Upper lobe of right lung (tissue), 1 donor: ENCODE measurements at regions not wholly inside any gene's neighbourhood (a gene's known extent, or its start where the extent isn't known, plus 50 kb on each side); places are given as distances from the start of the nearest gene placed in this dataset.

ENCODE experiments used
- ATAC-seq: fragments of 200-7000 bp; cut with Tn5 transposase; one replicate; pipeline ENCODE4 v1.9.1; 2020; ENCODE audit warnings: mild to moderate bottlenecking, moderate library complexity
- DNase-seq: peaks from one replicate; pipeline ENCODE4 v3.0.0-alpha.2; 2020
- H3K27ac ChIP-seq: fragments of 200-600 bp; one replicate; pipeline ENCODE4 v1.8.0; 2022
- H3K27me3 ChIP-seq: fragments of 200-600 bp; one replicate; pipeline ENCODE4 v1.8.0; 2022; ENCODE audit warnings: mild to moderate bottlenecking
- H3K36me3 ChIP-seq: fragments of 200-600 bp; one replicate; pipeline ENCODE4 v1.8.0; 2022
- H3K4me1 ChIP-seq: fragments of 200-600 bp; one replicate; pipeline ENCODE4 v1.8.0; 2022
- H3K4me3 ChIP-seq: fragments of 200-600 bp; one replicate; pipeline ENCODE4 v1.8.0; 2022; ENCODE audit warnings: mild to moderate bottlenecking
- H3K9me3 ChIP-seq: fragments of 200-600 bp; one replicate; pipeline ENCODE4 v1.8.0; 2022
- intact Hi-C: fragments of 100-400 bp; cut with DNase I; formaldehyde crosslinking; loops from one replicate; pipeline ENCODE4 v1.11.0; 2022
- TF ChIP-seq, protein P1 (sequence below): fragments of 200-600 bp; IDR thresholded peaks from one replicate; pipeline ENCODE4 v1.8.0; 2022; ENCODE audit warnings: antibody characterized with exemption
- donor health status: DM: no; HTN: yes; CAD: no; lungs with severe emphysema.

DNA sequence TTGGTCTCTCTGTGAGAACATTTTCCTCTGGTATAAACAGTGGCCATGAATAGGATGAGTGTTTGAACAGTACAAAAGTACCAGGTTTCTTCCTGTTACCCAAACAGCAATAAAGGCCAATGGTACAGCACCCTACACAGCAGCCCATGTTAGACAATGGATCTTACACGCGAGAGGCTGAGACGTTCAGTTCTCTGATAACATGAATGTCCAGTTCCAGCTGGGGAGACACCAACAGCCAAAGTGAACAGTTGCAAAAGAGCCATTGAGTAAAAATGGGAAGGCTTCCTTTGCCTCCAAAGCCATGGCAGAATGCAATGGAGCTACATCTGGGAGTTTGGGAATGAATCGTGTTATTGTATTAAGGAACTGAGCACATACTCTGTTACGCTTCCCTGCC is 246.8 kb upstream of the SGK1 start:
- intact Hi-C loops: no loop called here
- no peaks in the 10 kb centered on the region for H3K36me3 ChIP-seq
- no peak overlapping the region for H3K27ac ChIP-seq
- no peaks in the 10 kb centered on the region for H3K27me3 ChIP-seq
- peak; percentile 53 for ATAC-seq
- DNase-seq: no peak
- TF ChIP-seq, protein P1, sequence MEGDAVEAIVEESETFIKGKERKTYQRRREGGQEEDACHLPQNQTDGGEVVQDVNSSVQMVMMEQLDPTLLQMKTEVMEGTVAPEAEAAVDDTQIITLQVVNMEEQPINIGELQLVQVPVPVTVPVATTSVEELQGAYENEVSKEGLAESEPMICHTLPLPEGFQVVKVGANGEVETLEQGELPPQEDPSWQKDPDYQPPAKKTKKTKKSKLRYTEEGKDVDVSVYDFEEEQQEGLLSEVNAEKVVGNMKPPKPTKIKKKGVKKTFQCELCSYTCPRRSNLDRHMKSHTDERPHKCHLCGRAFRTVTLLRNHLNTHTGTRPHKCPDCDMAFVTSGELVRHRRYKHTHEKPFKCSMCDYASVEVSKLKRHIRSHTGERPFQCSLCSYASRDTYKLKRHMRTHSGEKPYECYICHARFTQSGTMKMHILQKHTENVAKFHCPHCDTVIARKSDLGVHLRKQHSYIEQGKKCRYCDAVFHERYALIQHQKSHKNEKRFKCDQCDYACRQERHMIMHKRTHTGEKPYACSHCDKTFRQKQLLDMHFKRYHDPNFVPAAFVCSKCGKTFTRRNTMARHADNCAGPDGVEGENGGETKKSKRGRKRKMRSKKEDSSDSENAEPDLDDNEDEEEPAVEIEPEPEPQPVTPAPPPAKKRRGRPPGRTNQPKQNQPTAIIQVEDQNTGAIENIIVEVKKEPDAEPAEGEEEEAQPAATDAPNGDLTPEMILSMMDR: no peak
- no peak overlapping the region for H3K4me3 ChIP-seq
- no peaks in the 10 kb centered on the region for H3K4me1 ChIP-seq
- no peaks in the 10 kb centered on the region for H3K9me3 ChIP-seq

- no peaks in the 10 kb centered on the region for H3K9me3 ChIP-seq
- H3K4me1 ChIP-seq: no peaks in the 10 kb centered on the region
- no peaks in the 10 kb centered on the region for H3K36me3 ChIP-seq
- intact Hi-C loops: no loop called here
- no peaks in the 10 kb centered on the region for H3K27me3 ChIP-seq
- ATAC-seq (no peak), DNase-seq (no peak)
- TF ChIP-seq, protein P1: no peak
- no peak overlapping the region for H3K4me3 ChIP-seq
- H3K27ac ChIP-seq: no peak overlapping the region
Measured at GRCh38 chr6:134560019-134560418, 242.1 kb upstream of the SGK1 start.

DNA sequence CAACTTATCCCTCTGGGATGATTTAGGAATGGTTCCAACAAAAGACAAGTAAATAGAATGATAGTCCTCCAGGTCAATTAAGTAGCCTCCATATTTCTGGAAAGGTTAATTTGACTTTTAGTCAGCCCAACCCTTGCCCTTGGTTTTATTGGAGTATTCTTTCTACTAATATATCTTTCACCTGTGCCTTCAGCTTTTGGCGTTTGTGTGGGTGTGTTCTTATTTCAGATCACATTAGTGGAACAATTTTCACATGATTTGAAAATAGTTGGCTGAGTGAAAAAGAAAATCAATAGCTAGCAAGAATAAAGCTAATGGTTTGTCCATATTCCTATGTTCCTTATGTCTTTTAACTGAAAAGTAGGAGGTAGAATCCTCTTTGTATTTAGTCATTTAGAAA is 239.6 kb upstream of the SGK1 start:
- no peaks in the 10 kb centered on the region for H3K4me1 ChIP-seq
- DNase-seq (no peak), ATAC-seq (no peak)
- H3K9me3 ChIP-seq: no peaks in the 10 kb centered on the region
- H3K27me3 ChIP-seq: no peaks in the 10 kb centered on the region
- intact Hi-C loops: no loop called here
- H3K27ac ChIP-seq: no peak overlapping the region
- TF ChIP-seq, protein P1: no peak
- no peaks in the 10 kb centered on the region for H3K36me3 ChIP-seq
- no peak overlapping the region for H3K4me3 ChIP-seq

- no peaks in the 10 kb centered on the region for H3K9me3 ChIP-seq
- TF ChIP-seq, protein P1: no peak
- no peaks in the 10 kb centered on the region for H3K4me1 ChIP-seq
- H3K36me3 ChIP-seq: no peaks in the 10 kb centered on the region
- no peak overlapping the region for H3K27ac ChIP-seq
- DNase-seq (no peak), ATAC-seq (no peak)
- H3K27me3 ChIP-seq: no peaks in the 10 kb centered on the region
- intact Hi-C loops: no loop called here
- H3K4me3 ChIP-seq: no peak overlapping the region
Measured at GRCh38 chr6:134555672-134556071, 237.8 kb upstream of the SGK1 start.

DNA sequence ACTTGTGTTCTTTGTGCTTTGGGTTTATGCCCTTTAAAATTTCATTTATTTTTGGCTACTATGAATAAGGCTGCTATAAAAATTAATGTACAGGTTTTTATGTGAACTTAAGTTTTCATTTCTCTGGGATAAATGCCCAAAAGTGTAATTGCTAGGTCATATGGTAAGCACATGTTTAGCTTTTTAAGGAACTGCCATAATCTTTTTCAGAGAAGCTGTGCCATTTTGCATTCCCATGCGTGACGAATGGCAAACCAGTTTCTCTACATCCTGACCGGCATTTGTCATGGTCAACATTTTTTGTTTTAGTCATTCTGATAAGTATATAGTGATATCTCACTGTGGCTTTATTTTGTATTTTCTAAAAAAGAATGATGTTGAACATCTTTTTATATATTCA is 236.0 kb upstream of the SGK1 start:
- H3K4me1 ChIP-seq: no peaks in the 10 kb centered on the region
- DNase-seq (no peak), ATAC-seq (no peak)
- TF ChIP-seq, protein P1: no peak
- intact Hi-C loops: no loop called here
- H3K4me3 ChIP-seq: no peak overlapping the region
- no peaks in the 10 kb centered on the region for H3K9me3 ChIP-seq
- no peaks in the 10 kb centered on the region for H3K27me3 ChIP-seq
- H3K27ac ChIP-seq: no peak overlapping the region
- H3K36me3 ChIP-seq: no peaks in the 10 kb centered on the region

GRCh38 chr6:134551245-134551960 is 233.5 kb upstream of the SGK1 start:
- Histone ChIP-seq H3K4me3 (no peak overlapping the region), H3K36me3 (no peaks in the 10 kb centered on the region), H3K4me1 (no peaks in the 10 kb centered on the region), H3K27me3 (no peaks in the 10 kb centered on the region), H3K27ac (no peak overlapping the region), H3K9me3 (no peaks in the 10 kb centered on the region)
- ATAC-seq: no peak
- TF ChIP-seq, protein P1: no peak
- intact Hi-C loops: no loop called here
- no peak for DNase-seq
